Loucy (cell line): ENCODE measurements at regions not wholly inside any gene's neighbourhood (a gene's known extent, or its start where the extent isn't known, plus 50 kb on each side); places are given as distances from the start of the nearest gene placed in this dataset.
A peak's percentile ranks its signal among the peaks of the same experiment; 100 is the strongest.

Source experiments
- H2AFZ ChIP-seq: fragments of 200-600 bp; sonication (generic); 2 replicates; pipeline ENCODE4 v1.6.0; 2016; ENCODE audit warnings: antibody characterized with exemption, mild to moderate bottlenecking, low read length, moderate library complexity
- H3F3A ChIP-seq: fragments of 200-600 bp; 2 replicates; pipeline ENCODE4 v1.6.0; 2016; ENCODE audit warnings: antibody characterized with exemption, low read depth, mild to moderate bottlenecking
- H3K27me3 ChIP-seq: fragments of 200-600 bp; sonication (generic); 2 replicates; pipeline ENCODE4 v1.6.1; 2014; ENCODE audit warnings: low read length, mild to moderate bottlenecking; ENCODE audit not compliant: insufficient read depth, poor library complexity, severe bottlenecking
- H3K36me3 ChIP-seq: fragments of 200-600 bp; sonication (generic); 2 replicates; pipeline ENCODE4 v1.6.1; 2016; ENCODE audit warnings: low read length; ENCODE audit not compliant: insufficient read depth
- H3K4me1 ChIP-seq: fragments of 200-600 bp; sonication (generic); 2 replicates; pipeline ENCODE4 v1.5.1; 2014; ENCODE audit warnings: low read length, mild to moderate bottlenecking; ENCODE audit not compliant: insufficient read depth, poor library complexity, severe bottlenecking
- H3K4me2 ChIP-seq: fragments of 200-600 bp; sonication (generic); 2 replicates; pipeline ENCODE4 v1.6.0; 2014; ENCODE audit warnings: antibody characterized with exemption, low read length, low read depth, mild to moderate bottlenecking; ENCODE audit not compliant: poor library complexity, severe bottlenecking
- H3K4me3 ChIP-seq: fragments of 200-600 bp; sonication (generic); 2 replicates; pipeline ENCODE4 v1.5.1; 2014; ENCODE audit warnings: low read length, mild to moderate bottlenecking, mixed read lengths; ENCODE audit not compliant: poor library complexity, severe bottlenecking
- H3K79me2 ChIP-seq: fragments of 200-600 bp; sonication (generic); 2 replicates; pipeline ENCODE4 v1.6.1; 2014; ENCODE audit warnings: low read length; ENCODE audit not compliant: insufficient read depth
- H3K9ac ChIP-seq: fragments of 200-600 bp; sonication (generic); 2 replicates; pipeline ENCODE4 v1.6.0; 2014; ENCODE audit warnings: mild to moderate bottlenecking, low read depth, low read length, moderate library complexity; ENCODE audit not compliant: poor library complexity, severe bottlenecking
- H3K9me2 ChIP-seq: fragments of 200-600 bp; sonication (generic); replicated peaks from 2 replicates; pipeline ENCODE4 v1.6.1; 2016; ENCODE audit warnings: low read depth, low read length, mixed read lengths
- H3K9me3 ChIP-seq: fragments of 200-600 bp; sonication (generic); 2 replicates; pipeline ENCODE4 v1.6.1; 2014; ENCODE audit warnings: mild to moderate bottlenecking, antibody characterized with exemption, low read length, low read depth; ENCODE audit not compliant: insufficient read depth
- H4K20me1 ChIP-seq: fragments of 200-600 bp; sonication (generic); 2 replicates; pipeline ENCODE4 v1.6.0; 2014; ENCODE audit warnings: antibody characterized with exemption, low read length, mild to moderate bottlenecking; ENCODE audit not compliant: insufficient read depth, poor library complexity, severe bottlenecking
- CTCF ChIP-seq: fragments of 200-600 bp; sonication (generic); conservative IDR thresholded peaks from 2 replicates; pipeline ENCODE4 v1.5.1; 2014; ENCODE audit warnings: mild to moderate bottlenecking, antibody characterized with exemption, low read length
- EZH2phosphoT487 ChIP-seq: fragments of 200-600 bp; IDR thresholded peaks from 2 replicates; pipeline ENCODE4 v1.6.1; 2018; ENCODE audit warnings: antibody characterized with exemption, mild to moderate bottlenecking, moderate library complexity, borderline replicate concordance

- H3K36me3 ChIP-seq = no peaks in the 10 kb centered on the region
- H3F3A ChIP-seq = peaks cover 4% of the 10 kb centered on the region; the same call in 1 of the 2 replicates
- H3K4me3 ChIP-seq = peak overlapping the region; percentile 31
- peak overlapping the region; percentile 68 for H2AFZ ChIP-seq
- H3K79me2 ChIP-seq = no peaks in the 10 kb centered on the region
- H3K9me3 ChIP-seq = no peaks in the 10 kb centered on the region
- peaks cover 88% of the 10 kb centered on the region for H3K4me1 ChIP-seq
- H4K20me1 ChIP-seq = no peaks in the 10 kb centered on the region
- no peaks in the 10 kb centered on the region for H3K27me3 ChIP-seq
- H3K9ac ChIP-seq = peak overlapping the region; percentile 72
- no peaks in the 10 kb centered on the region for H3K9me2 ChIP-seq
- TF ChIP-seq EZH2phosphoT487 (no peak), CTCF (no peak)
- peak overlapping the region; percentile 89 for H3K4me2 ChIP-seq
Observed at GRCh38 chr10:8402576-8402975, 348.1 kb downstream of the GATA3 start.

GRCh38 chr10:8403711-8404371 is 349.4 kb downstream of the GATA3 start:
- Histone ChIP-seq H3K4me1 (peaks cover 81% of the 10 kb centered on the region), H3K79me2 (no peaks in the 10 kb centered on the region), H3K4me3 (peak overlapping the region; percentile 71), H4K20me1 (no peaks in the 10 kb centered on the region), H3F3A (peaks cover 4% of the 10 kb centered on the region; the same call in 1 of the 2 replicates), H3K27me3 (no peaks in the 10 kb centered on the region), H3K36me3 (no peaks in the 10 kb centered on the region), H3K4me2 (peak overlapping the region; percentile 89), H3K9ac (peak overlapping the region; percentile 72), H2AFZ (peak overlapping the region; percentile 35; the same call in 1 of the 2 replicates), H3K9me3 (no peaks in the 10 kb centered on the region), H3K9me2 (no peaks in the 10 kb centered on the region)
- no peak for TF ChIP-seq EZH2phosphoT487
- peak; percentile 67 for TF ChIP-seq CTCF

- H3K9ac ChIP-seq = peak overlapping the region; percentile 72
- no peaks in the 10 kb centered on the region for H3K79me2 ChIP-seq
- H2AFZ ChIP-seq = peak overlapping the region; percentile 35
- H3K4me2 ChIP-seq = peak overlapping the region; percentile 89
- H3K36me3 ChIP-seq = no peaks in the 10 kb centered on the region
- no peaks in the 10 kb centered on the region for H3K9me3 ChIP-seq
- no peaks in the 10 kb centered on the region for H3K9me2 ChIP-seq
- no peaks in the 10 kb centered on the region for H4K20me1 ChIP-seq
- peaks cover 78% of the 10 kb centered on the region for H3K4me1 ChIP-seq
- H3K27me3 ChIP-seq = no peaks in the 10 kb centered on the region
- peak overlapping the region; percentile 71 for H3K4me3 ChIP-seq
- TF ChIP-seq EZH2phosphoT487 = no peak
- TF ChIP-seq CTCF = no peak
- peaks cover 4% of the 10 kb centered on the region; the same call in 1 of the 2 replicates for H3F3A ChIP-seq
Observed at GRCh38 chr10:8404721-8405120, 350.2 kb downstream of the GATA3 start.
